ENCODE measurements at regions not wholly inside any gene's neighbourhood (a gene's known extent, or its start where the extent isn't known, plus 50 kb on each side); places are given as distances from the start of the nearest gene placed in this dataset.

GRCh38 chr2:8587920-8588830, 93.7 kb upstream of the ID2 start:
- no peak for TF ChIP-seq POLR2A (IDR thresholded peaks at IDR 0.05)
- no peak for TF ChIP-seq CTCF (IDR thresholded peaks at IDR 0.05)
- Histone ChIP-seq H3K9me3 (no peaks in the 10 kb centered on the region), H3K27me3 (no peaks in the 10 kb centered on the region), H3K36me3 (no peaks in the 10 kb centered on the region), H3K4me1 (no peaks in the 10 kb centered on the region), H3K4me3 (no peak overlapping the region), H3K27ac (no peak overlapping the region)
- intact Hi-C loops (cut with DNase I; ENCODE audit: low total_unique reads) = no loop called here
- DNase-seq = no peak

GRCh38 chr2:8588831-8589191, 93.0 kb upstream of the ID2 start:
- no peaks in the 10 kb centered on the region for H3K9me3 ChIP-seq
- DNase-seq = no peak
- H3K4me1 ChIP-seq = no peaks in the 10 kb centered on the region
- no peaks in the 10 kb centered on the region for H3K36me3 ChIP-seq
- no peak overlapping the region for H3K4me3 ChIP-seq
- TF ChIP-seq POLR2A (IDR thresholded peaks at IDR 0.05) = no peak
- intact Hi-C loops (cut with DNase I; ENCODE audit: low total_unique reads) = no loop called here
- no peaks in the 10 kb centered on the region for H3K27me3 ChIP-seq
- H3K27ac ChIP-seq = no peak overlapping the region

- Histone ChIP-seq H3K27me3 (no peaks in the 10 kb centered on the region), H3K4me3 (no peak overlapping the region), H3K36me3 (no peaks in the 10 kb centered on the region), H3K9me3 (no peaks in the 10 kb centered on the region), H3K4me1 (no peaks in the 10 kb centered on the region), H3K27ac (no peak overlapping the region)
- DNase-seq = no peak
- intact Hi-C loops (cut with DNase I; ENCODE audit: low total_unique reads) = no loop called here
- TF ChIP-seq CTCF (IDR thresholded peaks at IDR 0.05) = no peak
Measured at GRCh38 chr2:8589721-8590120, 92.1 kb upstream of the ID2 start.

- intact Hi-C loops (cut with DNase I; ENCODE audit: low total_unique reads) = no loop called here
Measured at GRCh38 chr2:8590938-8591337, 90.9 kb upstream of the ID2 start.

GRCh38 chr2:8592736-8593135, 89.1 kb upstream of the ID2 start:
- Histone ChIP-seq H3K27ac (no peak overlapping the region), H3K4me3 (no peak overlapping the region), H3K27me3 (no peaks in the 10 kb centered on the region), H3K9me3 (no peaks in the 10 kb centered on the region), H3K36me3 (no peaks in the 10 kb centered on the region), H3K4me1 (no peaks in the 10 kb centered on the region)
- no peak for DNase-seq
- intact Hi-C loops (cut with DNase I; ENCODE audit: low total_unique reads) = no loop called here
- TF ChIP-seq CTCF (IDR thresholded peaks at IDR 0.05) (no peak), POLR2A (IDR thresholded peaks at IDR 0.05) (no peak)

More at GRCh38 chr2:8590938-8591337, 90.9 kb upstream of the ID2 start:
- no peaks in the 10 kb centered on the region for H3K36me3 ChIP-seq
- TF ChIP-seq POLR2A (IDR thresholded peaks at IDR 0.05) (no peak), CTCF (IDR thresholded peaks at IDR 0.05) (no peak)
- H3K27me3 ChIP-seq = no peaks in the 10 kb centered on the region
- no peak overlapping the region for H3K27ac ChIP-seq
- H3K4me3 ChIP-seq = no peak overlapping the region
- no peaks in the 10 kb centered on the region for H3K9me3 ChIP-seq
- H3K4me1 ChIP-seq = no peaks in the 10 kb centered on the region
- no peak for DNase-seq
